ENCODE measurements at regions not wholly inside any gene's neighbourhood (a gene's known extent, or its start where the extent isn't known, plus 50 kb on each side); places are given as distances from the start of the nearest gene placed in this dataset.

DNA sequence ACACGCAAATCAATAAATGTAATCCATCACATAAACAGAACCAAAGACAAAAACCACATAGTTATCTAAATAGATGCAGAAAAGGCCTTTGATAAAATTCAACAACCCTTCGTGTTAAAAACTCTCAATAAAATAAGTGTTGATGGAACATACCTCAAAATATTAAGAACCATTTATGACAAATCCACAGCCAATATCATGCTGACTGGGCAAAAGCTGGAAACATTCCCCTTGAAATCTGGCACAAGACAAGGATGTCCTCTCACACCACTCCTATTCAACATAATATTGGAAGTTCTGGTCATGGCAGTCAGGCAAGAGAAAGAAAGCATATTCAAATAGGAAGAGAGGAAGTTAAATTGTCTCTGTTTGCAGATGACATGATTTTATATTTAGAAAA, 1946.3 kb upstream of the CDH9 start:
- TF ChIP-seq CTCF (IDR thresholded peaks at IDR 0.05), result no peak
- no peak for TF ChIP-seq ZFX (IDR thresholded peaks at IDR 0.05; ENCODE audit: borderline replicate concordance)
